Panc1 (cell line): ENCODE measurements at regions not wholly inside any gene's neighbourhood (a gene's known extent, or its start where the extent isn't known, plus 50 kb on each side); places are given as distances from the start of the nearest gene placed in this dataset.

ENCODE experiments used
- CTCF ChIP-seq: fragments of 450-650 bp; IDR thresholded peaks from 2 replicates; pipeline ENCODE4 v1.5.1; 2017; ENCODE audit warnings: mild to moderate bottlenecking
- POLR2AphosphoS5 ChIP-seq: IDR thresholded peaks from 2 replicates; pipeline ENCODE4 v1.6.1; 2012; ENCODE audit warnings: mild to moderate bottlenecking, low read depth, low read length, moderate library complexity
- SIN3A ChIP-seq: IDR thresholded peaks from 2 replicates; pipeline ENCODE4 v1.6.1; 2012; ENCODE audit warnings: low read depth, mild to moderate bottlenecking, low read length, moderate library complexity, borderline replicate concordance; ENCODE audit not compliant: insufficient read depth

GRCh38 chr4:12459126-12459525 is 1025.0 kb downstream of the RAB28 start:
- TF ChIP-seq CTCF, result no peak
- TF ChIP-seq SIN3A, result no peak
- no peak for TF ChIP-seq POLR2AphosphoS5
